Activated T-cell treated with anti-CD3 and anti-CD28 coated beads for 4 hours (primary cell): ENCODE measurements at regions not wholly inside any gene's neighbourhood (a gene's known extent, or its start where the extent isn't known, plus 50 kb on each side); places are given as distances from the start of the nearest gene placed in this dataset.
"Not testable (repeated sequence)": the region's sequence is repeated elsewhere in the genome, so short reads cannot be mapped to it uniquely, and the experiment has no call there.

Experiments
- DNase-seq: peaks from one replicate; pipeline ENCODE4 v3.0.0-alpha.2; 2020

- DNase-seq: no peak
Observed at GRCh38 chr6:134420614-134421181, 102.8 kb upstream of the SGK1 start.

GRCh38 chr6:134419716-134420115, 101.8 kb upstream of the SGK1 start:
- DNase-seq: no peak

- DNase-seq: no peak
Observed at GRCh38 chr6:134416418-134417154, 98.7 kb upstream of the SGK1 start.

GRCh38 chr6:134415656-134416055, 97.7 kb upstream of the SGK1 start:
- no peak for DNase-seq

GRCh38 chr6:134415194-134415593, 97.3 kb upstream of the SGK1 start:
- DNase-seq: no peak

GRCh38 chr6:134414793-134415192, 96.9 kb upstream of the SGK1 start:
- no peak for DNase-seq

- DNase-seq: no peak
Observed at GRCh38 chr6:134413241-134413643, 95.3 kb upstream of the SGK1 start.

GRCh38 chr6:134410541-134410940, 92.6 kb upstream of the SGK1 start:
- DNase-seq: no peak

GRCh38 chr6:134407791-134408190, 89.9 kb upstream of the SGK1 start:
- no peak for DNase-seq

GRCh38 chr6:134406311-134406710, 88.4 kb upstream of the SGK1 start:
- DNase-seq: no peak

GRCh38 chr6:134405386-134406087, 87.6 kb upstream of the SGK1 start:
- DNase-seq: no peak

- not testable (repeated sequence) for DNase-seq
Observed at GRCh38 chr6:134403312-134403711, 85.4 kb upstream of the SGK1 start.

GRCh38 chr6:134402372-134402984, 84.6 kb upstream of the SGK1 start:
- DNase-seq: peak; percentile 37

- DNase-seq: no peak
Observed at GRCh38 chr6:134400941-134401340, 83.0 kb upstream of the SGK1 start.

- DNase-seq: no peak
Observed at GRCh38 chr6:134398453-134398852, 80.5 kb upstream of the SGK1 start.

GRCh38 chr6:134397676-134398075, 79.8 kb upstream of the SGK1 start:
- no peak for DNase-seq

GRCh38 chr6:134394905-134395304, 77.0 kb upstream of the SGK1 start:
- no peak for DNase-seq

- DNase-seq: no peak
Observed at GRCh38 chr6:134394208-134394607, 76.3 kb upstream of the SGK1 start.

- no peak for DNase-seq
Observed at GRCh38 chr6:134391205-134391604, 73.3 kb upstream of the SGK1 start.

GRCh38 chr6:134389658-134390057, 71.7 kb upstream of the SGK1 start:
- no peak for DNase-seq

GRCh38 chr6:134389129-134389528, 71.2 kb upstream of the SGK1 start:
- no peak for DNase-seq

GRCh38 chr6:134386482-134386881, 68.6 kb upstream of the SGK1 start:
- not testable (repeated sequence) for DNase-seq

- no peak for DNase-seq
Observed at GRCh38 chr6:134381959-134382358, 64.0 kb upstream of the SGK1 start.

- DNase-seq: no peak
Observed at GRCh38 chr6:134379599-134379998, 61.7 kb upstream of the SGK1 start.
